ENCODE measurements at regions not wholly inside any gene's neighbourhood (a gene's known extent, or its start where the extent isn't known, plus 50 kb on each side); places are given as distances from the start of the nearest gene placed in this dataset.

DNA sequence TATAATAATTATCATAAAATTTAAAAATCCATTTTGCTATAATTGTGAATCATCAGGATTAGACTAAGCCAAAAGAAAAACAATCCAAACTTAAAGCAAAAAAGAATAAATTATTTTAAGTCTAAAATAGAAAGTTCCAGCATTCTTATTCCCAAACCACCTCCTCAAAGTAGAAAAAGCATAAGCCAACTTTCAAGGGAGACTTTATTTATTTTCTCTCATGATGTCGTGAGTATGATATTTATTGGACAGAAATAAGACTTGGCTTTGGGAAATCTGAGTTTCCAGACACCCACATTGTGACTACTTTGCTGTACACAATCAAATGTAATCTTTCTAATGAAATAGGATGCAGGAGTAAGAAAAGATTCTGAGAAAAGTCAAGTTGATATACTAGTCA, 372.1 kb downstream of the MTRR start:
- no peak for TF ChIP-seq POLR2A (IDR thresholded peaks at IDR 0.05)
- TF ChIP-seq, protein P1, sequence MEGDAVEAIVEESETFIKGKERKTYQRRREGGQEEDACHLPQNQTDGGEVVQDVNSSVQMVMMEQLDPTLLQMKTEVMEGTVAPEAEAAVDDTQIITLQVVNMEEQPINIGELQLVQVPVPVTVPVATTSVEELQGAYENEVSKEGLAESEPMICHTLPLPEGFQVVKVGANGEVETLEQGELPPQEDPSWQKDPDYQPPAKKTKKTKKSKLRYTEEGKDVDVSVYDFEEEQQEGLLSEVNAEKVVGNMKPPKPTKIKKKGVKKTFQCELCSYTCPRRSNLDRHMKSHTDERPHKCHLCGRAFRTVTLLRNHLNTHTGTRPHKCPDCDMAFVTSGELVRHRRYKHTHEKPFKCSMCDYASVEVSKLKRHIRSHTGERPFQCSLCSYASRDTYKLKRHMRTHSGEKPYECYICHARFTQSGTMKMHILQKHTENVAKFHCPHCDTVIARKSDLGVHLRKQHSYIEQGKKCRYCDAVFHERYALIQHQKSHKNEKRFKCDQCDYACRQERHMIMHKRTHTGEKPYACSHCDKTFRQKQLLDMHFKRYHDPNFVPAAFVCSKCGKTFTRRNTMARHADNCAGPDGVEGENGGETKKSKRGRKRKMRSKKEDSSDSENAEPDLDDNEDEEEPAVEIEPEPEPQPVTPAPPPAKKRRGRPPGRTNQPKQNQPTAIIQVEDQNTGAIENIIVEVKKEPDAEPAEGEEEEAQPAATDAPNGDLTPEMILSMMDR (IDR thresholded peaks at IDR 0.05), result no peak
